HG03045 (cell line): ENCODE measurements at regions not wholly inside any gene's neighbourhood (a gene's known extent, or its start where the extent isn't known, plus 50 kb on each side); places are given as distances from the start of the nearest gene placed in this dataset.
"Not testable (repeated sequence)": the region's sequence is repeated elsewhere in the genome, so short reads cannot be mapped to it uniquely, and the experiment has no call there.

Experiments
- ATAC-seq: cut with Tn5 transposase; IDR thresholded peaks from one replicate; pipeline ENCODE4 v1.9.1; 2021; ENCODE audit warnings: mild to moderate bottlenecking, moderate library complexity; ENCODE audit not compliant: unreplicated experiment

DNA sequence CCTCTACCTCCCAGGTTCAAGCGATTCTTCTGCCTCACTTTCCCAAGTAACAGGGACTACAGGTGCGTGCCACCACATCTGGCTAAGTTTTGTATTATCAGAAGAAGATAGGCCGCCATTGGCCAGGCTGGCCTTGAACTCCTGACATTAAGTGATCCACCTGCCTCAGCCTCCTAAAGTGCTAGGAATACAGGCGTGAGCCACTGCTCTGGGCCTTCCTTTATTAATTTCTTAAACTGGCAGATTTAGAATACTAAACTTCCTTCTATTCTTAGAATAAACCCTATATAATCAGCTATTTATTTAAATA is 86.6 kb downstream of the HFE start:
- ATAC-seq, result no peak

DNA sequence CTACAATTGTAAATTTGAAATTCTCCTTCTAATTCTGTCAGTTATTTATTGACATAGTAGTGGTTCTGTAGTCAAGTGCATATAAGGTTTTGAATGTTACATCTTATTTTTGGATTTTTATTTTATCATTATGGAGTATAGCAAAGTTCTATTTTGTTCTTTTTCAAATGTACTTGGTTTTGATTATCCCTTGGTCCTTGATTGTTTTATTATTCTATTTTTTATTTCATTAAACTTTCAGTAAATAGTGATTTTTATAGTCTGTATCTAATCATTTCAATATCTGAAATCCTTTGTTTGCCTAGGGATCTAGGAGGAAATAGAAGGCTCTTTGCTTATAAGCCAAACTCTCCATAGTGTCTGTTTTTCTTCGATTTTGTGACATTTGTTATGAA is 87.8 kb downstream of the HFE start:
- no peak for ATAC-seq

DNA sequence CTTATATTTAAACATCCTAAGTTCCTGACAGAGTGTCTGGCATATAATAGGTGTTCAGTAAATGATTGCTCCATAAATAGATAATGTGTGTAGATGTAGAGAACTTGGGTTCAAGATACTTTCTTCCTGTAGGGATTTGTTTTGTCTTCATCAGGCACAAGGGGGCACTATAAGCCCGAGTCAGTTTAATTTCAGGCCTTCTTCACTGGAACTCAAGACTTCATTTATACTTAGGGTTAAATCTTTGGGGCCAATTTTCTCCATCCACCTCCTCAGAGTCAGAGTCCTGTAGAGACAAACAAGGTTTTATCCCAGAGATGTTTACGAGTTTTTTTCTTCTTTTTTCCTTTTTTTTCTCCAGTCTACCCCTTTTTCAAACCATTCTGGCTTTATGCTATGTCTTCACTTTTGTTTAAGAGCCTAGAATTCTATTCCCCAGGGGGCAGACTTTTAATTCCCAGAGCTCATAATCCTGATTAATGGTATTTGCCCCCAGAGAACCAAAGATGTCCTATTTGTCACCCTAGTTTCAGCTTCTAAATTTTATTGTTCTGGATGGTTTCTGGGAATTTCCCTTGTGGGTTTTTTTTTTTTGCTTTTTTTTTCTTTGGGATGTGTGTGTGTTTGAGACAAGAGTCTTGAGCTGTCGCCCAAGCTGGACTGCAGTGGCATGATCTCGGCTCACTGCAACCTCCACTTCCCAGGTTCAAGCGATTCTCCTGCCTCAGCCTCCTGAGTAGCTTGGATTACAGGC is 88.4 kb downstream of the HFE start:
- no peak for ATAC-seq

DNA sequence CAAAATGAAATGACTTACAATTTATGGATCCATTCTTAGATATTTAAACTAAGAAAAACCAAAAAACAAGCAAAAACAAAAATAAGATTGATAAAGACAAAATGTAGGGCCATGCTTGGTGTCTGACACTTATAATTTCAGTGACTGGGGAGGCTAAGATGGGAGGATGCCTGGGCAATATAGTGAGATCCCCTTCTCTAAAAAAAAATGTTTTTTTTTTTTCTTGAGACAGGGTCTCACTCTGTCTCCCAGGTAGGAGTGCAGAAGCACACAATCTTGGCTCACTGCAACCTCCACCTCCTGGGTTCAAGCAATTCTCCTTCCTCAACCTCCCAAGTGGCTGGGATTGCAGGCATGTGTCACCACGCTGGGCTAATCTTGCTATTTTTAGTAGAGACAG is 92.4 kb downstream of the HFE start:
- ATAC-seq, result no peak

GRCh38 chr6:26180346-26180745 is 93.1 kb downstream of the HFE start:
- no peak for ATAC-seq

DNA sequence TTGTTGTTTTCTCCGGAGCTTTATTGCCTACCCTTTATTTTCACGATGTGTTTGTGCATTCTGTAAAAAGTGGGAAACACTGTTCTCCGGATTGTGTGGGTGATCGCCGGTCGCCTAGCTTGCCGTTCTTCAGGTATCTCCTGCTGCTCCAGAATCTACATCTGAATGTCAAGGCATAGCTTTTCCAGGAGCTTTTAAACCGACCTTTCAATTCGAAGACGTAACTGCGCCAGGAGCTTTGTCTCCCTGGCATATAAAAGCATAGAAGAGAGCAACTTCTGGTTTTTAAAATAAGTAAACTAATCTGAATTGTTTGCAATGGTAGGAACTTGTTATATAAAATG is 96.0 kb downstream of the HFE start:
- ATAC-seq, result no peak

DNA sequence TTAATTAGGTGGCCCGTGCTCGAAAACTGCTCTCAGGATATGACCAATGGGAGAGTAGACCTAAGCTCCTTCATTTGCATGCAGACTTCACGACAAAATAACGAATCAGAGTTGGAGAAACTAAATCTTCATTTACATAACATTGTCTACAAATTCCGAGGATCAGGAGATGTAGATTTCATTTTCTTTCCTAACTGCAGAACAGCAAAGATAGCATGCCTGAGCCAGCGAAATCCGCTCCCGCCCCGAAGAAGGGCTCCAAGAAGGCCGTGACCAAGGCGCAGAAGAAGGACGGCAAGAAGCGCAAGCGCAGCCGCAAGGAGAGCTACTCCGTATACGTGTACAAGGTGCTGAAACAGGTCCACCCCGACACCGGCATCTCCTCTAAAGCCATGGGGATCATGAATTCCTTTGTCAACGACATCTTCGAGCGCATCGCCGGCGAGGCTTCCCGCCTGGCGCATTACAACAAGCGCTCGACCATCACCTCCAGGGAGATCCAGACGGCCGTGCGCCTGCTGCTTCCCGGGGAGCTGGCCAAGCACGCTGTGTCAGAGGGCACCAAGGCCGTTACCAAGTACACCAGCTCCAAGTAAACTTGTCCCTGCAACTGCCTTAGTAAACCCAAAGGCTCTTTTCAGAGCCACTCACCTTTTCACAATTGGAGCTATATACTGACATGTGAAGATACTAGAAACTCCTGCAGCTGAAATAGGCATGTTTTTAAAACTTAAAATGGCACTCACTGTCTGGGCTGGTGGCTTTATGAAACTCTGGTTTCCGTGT is 96.5 kb downstream of the HFE start:
- ATAC-seq, result no peak

- no peak for ATAC-seq
Observed at GRCh38 chr6:26184367-26184891, 97.2 kb downstream of the HFE start.

- ATAC-seq, result no peak
Observed at GRCh38 chr6:26185004-26185403, 97.8 kb downstream of the HFE start.

DNA sequence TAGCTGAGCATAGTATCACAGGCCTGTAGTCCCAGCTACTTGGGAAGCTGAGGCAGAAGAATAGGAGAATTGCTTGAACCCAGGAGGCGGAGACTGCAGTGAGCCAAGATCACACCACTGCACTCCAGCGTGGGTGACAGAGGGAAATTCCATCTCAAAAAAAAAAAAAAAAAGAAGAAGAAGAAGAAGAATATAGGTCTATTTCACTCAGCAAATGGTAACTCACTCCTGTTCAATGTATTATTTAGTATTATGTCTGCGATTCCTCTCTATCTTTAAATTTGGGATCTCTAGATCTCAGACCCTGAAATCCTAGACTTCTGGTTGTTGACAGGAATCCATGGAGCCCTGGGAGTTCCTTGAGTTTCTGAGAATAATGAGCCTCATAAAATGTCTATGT is 98.6 kb downstream of the HFE start:
- no peak for ATAC-seq

- no peak for ATAC-seq
Observed at GRCh38 chr6:26186652-26187051, 99.4 kb downstream of the HFE start.

DNA sequence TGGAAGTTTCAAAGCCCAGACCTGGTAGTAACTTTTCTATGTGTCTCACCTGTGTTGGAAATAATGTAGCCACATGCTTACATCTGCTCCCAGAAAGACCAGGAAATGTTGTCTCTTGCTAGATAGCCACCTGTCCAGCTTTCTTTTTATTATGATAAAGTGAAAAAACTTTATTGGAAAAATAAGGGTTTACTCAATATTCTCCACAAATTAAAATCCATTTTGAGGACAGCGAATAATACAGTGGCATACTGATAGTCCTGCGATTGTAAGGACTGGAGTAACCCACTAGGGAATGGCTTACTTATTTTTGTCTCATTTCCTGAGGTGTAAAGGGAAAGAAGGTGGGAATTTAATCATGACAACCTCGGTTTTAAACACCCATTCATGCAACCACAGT is 100.1 kb downstream of the HFE start:
- ATAC-seq, result no peak

GRCh38 chr6:26187981-26188635 is 100.9 kb downstream of the HFE start:
- peak; percentile 2 for ATAC-seq

DNA sequence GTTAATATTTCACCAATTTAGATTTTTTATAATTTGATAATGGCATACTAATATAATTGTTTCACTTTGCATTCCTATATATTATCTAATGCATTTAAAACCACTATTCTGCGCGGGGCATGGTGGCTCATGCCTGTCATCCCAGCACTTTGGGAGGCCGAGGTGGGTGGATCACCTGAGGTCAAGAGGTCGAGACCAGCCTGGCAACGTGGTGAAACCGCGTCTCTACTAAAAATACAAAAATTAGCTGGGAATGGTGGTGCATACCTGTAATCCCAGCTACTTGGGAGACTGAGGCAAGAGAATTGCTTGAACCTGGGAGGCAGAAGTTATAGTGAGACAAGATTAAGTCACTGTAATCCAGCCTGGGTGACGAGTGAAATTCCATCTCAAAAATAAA is 104.3 kb downstream of the HFE start:
- ATAC-seq, result not testable (repeated sequence)

GRCh38 chr6:26193467-26194328 is 106.5 kb downstream of the HFE start:
- ATAC-seq, result no peak

DNA sequence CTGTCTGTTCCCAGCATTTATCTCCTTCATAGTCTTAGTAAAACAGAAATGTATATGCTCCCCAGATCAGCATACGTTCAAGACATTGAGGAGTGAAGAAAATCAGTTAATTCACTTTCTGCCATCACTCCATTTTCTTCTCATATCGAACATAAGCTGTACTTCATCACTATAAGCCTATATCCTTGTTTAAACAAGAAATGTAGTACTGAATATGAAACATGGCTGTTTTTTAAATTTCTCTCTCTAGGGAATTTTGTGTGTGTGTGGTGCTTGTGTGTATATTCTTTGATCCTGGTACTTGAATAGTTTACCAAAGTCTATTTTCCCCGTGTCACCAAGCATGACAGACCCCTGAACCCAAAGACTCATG is 107.1 kb downstream of the HFE start:
- no peak for ATAC-seq

DNA sequence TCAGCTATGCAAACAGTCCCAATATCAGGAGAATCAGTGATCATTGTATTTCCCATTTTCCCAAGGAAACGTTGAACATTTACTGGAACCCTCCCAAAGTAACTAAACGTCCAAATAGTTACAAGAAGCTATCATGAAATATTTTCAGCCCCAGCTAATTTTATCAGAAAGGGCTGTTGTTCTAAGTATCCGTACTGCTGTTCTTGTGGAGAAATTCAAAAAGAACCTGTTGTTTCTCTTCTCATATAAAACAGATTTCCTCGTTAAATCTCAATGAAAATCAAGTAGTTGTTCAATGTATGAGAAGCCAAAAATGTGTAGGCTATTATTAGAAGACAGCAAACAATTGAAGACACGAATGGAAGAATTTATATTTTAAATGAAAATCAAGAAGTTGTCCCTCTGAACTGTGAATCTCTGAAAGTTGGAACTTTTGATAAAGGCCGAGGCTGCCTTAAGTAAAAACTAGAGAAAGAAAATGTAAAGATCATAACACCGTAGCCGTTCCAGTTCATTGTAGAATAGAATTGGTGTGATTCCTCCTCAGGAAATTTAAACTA is 107.7 kb downstream of the HFE start:
- ATAC-seq, result no peak

DNA sequence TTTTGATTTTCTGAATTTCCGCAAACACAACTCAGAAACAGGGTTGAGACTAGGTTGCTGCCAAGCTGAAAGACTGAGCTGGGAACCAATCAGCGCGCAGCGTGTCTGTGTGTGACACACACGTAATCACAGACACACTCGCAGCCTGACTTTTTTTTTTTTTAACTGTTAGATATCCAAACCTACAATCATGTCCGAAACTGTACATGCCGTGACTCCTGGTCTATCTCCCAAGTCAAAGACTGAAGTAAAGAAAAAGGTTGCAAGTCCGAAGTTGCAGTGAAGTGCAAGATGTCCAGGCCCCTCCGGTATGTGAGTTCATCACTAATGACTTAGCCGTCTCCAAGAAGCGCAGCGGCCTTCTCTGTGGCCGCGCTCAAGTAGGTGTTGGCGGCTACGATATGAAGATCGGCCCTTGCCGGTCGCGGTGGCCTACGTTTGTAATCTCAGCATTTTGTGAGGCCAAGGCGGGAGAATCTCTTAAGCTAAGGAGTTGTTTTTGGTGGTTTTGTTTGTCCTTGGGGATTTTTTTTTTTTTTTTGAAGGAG is 108.2 kb downstream of the HFE start:
- peak; percentile 24 for ATAC-seq

GRCh38 chr6:26195924-26196845 is 109.0 kb downstream of the HFE start:
- no peak for ATAC-seq
